Cardiac muscle cell (in vitro differentiated cells and primary cell): ENCODE measurements at regions not wholly inside any gene's neighbourhood (a gene's known extent, or its start where the extent isn't known, plus 50 kb on each side); places are given as distances from the start of the nearest gene placed in this dataset.

Source experiments
- DNase-seq, 2 donors: peaks; one replicate each; pipeline versions ENCODE4 v3.0.0 to v3.0.0-alpha.2; 2010 to 2017; ENCODE audit warnings: low read depth in 1 of 2, low spot score in 1 of 2
- H3K27ac ChIP-seq: fragments of 200-600 bp; sonication (generic); 2 replicates; pipeline ENCODE4 v1.5.1; 2016
- H3K27me3 ChIP-seq: fragments of 200-600 bp; sonication (generic); 2 replicates; pipeline ENCODE4 v1.6.0; 2016; ENCODE audit warnings: control low read depth
- H3K36me3 ChIP-seq: fragments of 200-600 bp; sonication (generic); 2 replicates; pipeline ENCODE4 v1.5.1; 2016; ENCODE audit warnings: control low read depth
- H3K4me1 ChIP-seq: fragments of 200-600 bp; sonication (generic); 2 replicates; pipeline ENCODE4 v1.8.1; 2017; ENCODE audit warnings: low read depth, mild to moderate bottlenecking, mixed run types
- H3K4me3 ChIP-seq: fragments of 200-600 bp; sonication (generic); 2 replicates; pipeline ENCODE4 v1.5.1; 2016; ENCODE audit warnings: mild to moderate bottlenecking
- H3K9me3 ChIP-seq: fragments of 200-600 bp; sonication (generic); 2 replicates; pipeline ENCODE4 v1.5.1; 2017; ENCODE audit warnings: low read depth, mild to moderate bottlenecking, control low read depth
- CTCF ChIP-seq: IDR thresholded peaks from 2 replicates; pipeline ENCODE4 v1.5.1; 2012; ENCODE audit warnings: low read depth, mild to moderate bottlenecking, low read length

- TF ChIP-seq CTCF, result peak; percentile 74
- DNase-seq, result peak; percentile 77 to 92
- Histone ChIP-seq H3K27ac (peak overlapping the region; percentile 78), H3K9me3 (no peaks in the 10 kb centered on the region), H3K4me1 (peaks cover 8% of the 10 kb centered on the region), H3K27me3 (no peaks in the 10 kb centered on the region), H3K4me3 (no peak overlapping the region), H3K36me3 (no peaks in the 10 kb centered on the region)
These were observed 189.9 kb upstream of the TANK start for GRCh38 chr2:160970052-160970965.

- H3K36me3 ChIP-seq, result no peaks in the 10 kb centered on the region
- H3K27me3 ChIP-seq, result no peaks in the 10 kb centered on the region
- H3K4me1 ChIP-seq, result no peaks in the 10 kb centered on the region
- no peak overlapping the region for H3K27ac ChIP-seq
- no peak overlapping the region for H3K4me3 ChIP-seq
- no peaks in the 10 kb centered on the region for H3K9me3 ChIP-seq
- no peak for TF ChIP-seq CTCF
- DNase-seq, result no peak
These were observed 186.2 kb upstream of the TANK start for GRCh38 chr2:160973991-160974390.

- H3K27ac ChIP-seq, result no peak overlapping the region
These were observed 185.4 kb upstream of the TANK start for GRCh38 chr2:160974803-160975202.

GRCh38 chr2:160976797-160977196 lies 183.4 kb upstream of the TANK start:
- no peaks in the 10 kb centered on the region for H3K9me3 ChIP-seq
- H3K36me3 ChIP-seq, result no peaks in the 10 kb centered on the region
- DNase-seq, result no peak
- H3K4me3 ChIP-seq, result no peak overlapping the region
- TF ChIP-seq CTCF, result no peak
- H3K27ac ChIP-seq, result no peak overlapping the region
- H3K4me1 ChIP-seq, result no peaks in the 10 kb centered on the region
- H3K27me3 ChIP-seq, result no peaks in the 10 kb centered on the region

More at GRCh38 chr2:160974803-160975202, 185.4 kb upstream of the TANK start:
- H3K36me3 ChIP-seq, result no peaks in the 10 kb centered on the region
- H3K9me3 ChIP-seq, result no peaks in the 10 kb centered on the region
- H3K27me3 ChIP-seq, result no peaks in the 10 kb centered on the region
- no peak for DNase-seq
- no peak for TF ChIP-seq CTCF
- H3K4me3 ChIP-seq, result no peak overlapping the region
- no peaks in the 10 kb centered on the region for H3K4me1 ChIP-seq

GRCh38 chr2:160977376-160977775 lies 182.9 kb upstream of the TANK start:
- no peak for TF ChIP-seq CTCF
- Histone ChIP-seq H3K27ac (no peak overlapping the region), H3K4me3 (no peak overlapping the region), H3K27me3 (no peaks in the 10 kb centered on the region), H3K9me3 (no peaks in the 10 kb centered on the region), H3K36me3 (no peaks in the 10 kb centered on the region), H3K4me1 (no peaks in the 10 kb centered on the region)
- DNase-seq, result no peak
